OCI-LY7 (cell line): ENCODE measurements at regions not wholly inside any gene's neighbourhood (a gene's known extent, or its start where the extent isn't known, plus 50 kb on each side); places are given as distances from the start of the nearest gene placed in this dataset.

Experiments used
- BruUV-seq: library from RNA; stranded (reverse); fragments of 400-500 nt; replicated peaks from 2 replicates; lab custom pipeline; 2021; lab: Mats Ljungman, UMichigan
- CTCF ChIA-PET: fragments of 300-600 bp; sonication (Branson Sonifier 250); formaldehyde crosslinking; loops from one replicate; lab custom pipeline; 2022; ENCODE audit warnings: antibody characterized with exemption; ENCODE audit not compliant: unreplicated experiment; lab: Charles Lee
- POLR2A ChIA-PET: fragments of 300-600 bp; sonication (Branson Sonifier 250); formaldehyde crosslinking; loops from one replicate; lab custom pipeline; 2022; ENCODE audit warnings: antibody characterized with exemption; lab: Charles Lee
- DNase-seq: peaks from one replicate; pipeline ENCODE4 v3.0.0-alpha.2; 2015; ENCODE audit warnings: low spot score
- H2AFZ ChIP-seq: fragments of 200-600 bp; sonication (generic), shearing (Covaris generic); 2 replicates; pipeline ENCODE4 v1.6.1; 2014; ENCODE audit warnings: mild to moderate bottlenecking, antibody characterized with exemption, low read length, moderate library complexity
- H3K27ac ChIP-seq: fragments of 200-600 bp; sonication (generic); 2 replicates; pipeline ENCODE4 v1.5.1; 2014; ENCODE audit warnings: mixed run types, low read depth, mild to moderate bottlenecking, moderate library complexity, low read length, inconsistent platforms; ENCODE audit not compliant: poor library complexity, severe bottlenecking
- H3K36me3 ChIP-seq: fragments of 200-600 bp; sonication (generic); 2 replicates; pipeline ENCODE4 v1.6.1; 2014; ENCODE audit warnings: mild to moderate bottlenecking, antibody characterized with exemption, low read length, moderate library complexity, mixed read lengths; ENCODE audit not compliant: insufficient read depth
- H3K4me1 ChIP-seq: fragments of 200-600 bp; sonication (generic); 2 replicates; pipeline ENCODE4 v1.5.1; 2014; ENCODE audit warnings: mild to moderate bottlenecking, low read length; ENCODE audit not compliant: insufficient read depth, poor library complexity, severe bottlenecking
- H3K4me2 ChIP-seq: fragments of 200-600 bp; sonication (generic); 2 replicates; pipeline ENCODE4 v1.6.1; 2014; ENCODE audit warnings: mild to moderate bottlenecking, low read length
- H3K4me3 ChIP-seq: fragments of 200-600 bp; sonication (generic); 2 replicates; pipeline ENCODE4 v1.5.1; 2014; ENCODE audit warnings: mild to moderate bottlenecking, low read depth, low read length; ENCODE audit not compliant: poor library complexity, severe bottlenecking
- H3K79me2 ChIP-seq: fragments of 200-600 bp; sonication (generic); 2 replicates; pipeline ENCODE4 v1.6.1; 2016; ENCODE audit warnings: low read depth, mild to moderate bottlenecking, low read length, moderate library complexity, mixed read lengths; ENCODE audit not compliant: insufficient read depth
- H3K9me2 ChIP-seq: fragments of 200-600 bp; sonication (generic); 2 replicates; pipeline ENCODE4 v1.6.1; 2016; ENCODE audit warnings: mild to moderate bottlenecking, low read length, mixed read lengths; ENCODE audit not compliant: insufficient read depth
- H3K9me3 ChIP-seq: fragments of 200-600 bp; sonication (generic); 2 replicates; pipeline ENCODE4 v1.6.1; 2014; ENCODE audit warnings: mild to moderate bottlenecking, mixed run types, low read length, mixed read lengths
- H4K20me1 ChIP-seq: fragments of 200-600 bp; sonication (generic); 2 replicates; pipeline ENCODE4 v1.6.1; 2014; ENCODE audit warnings: mild to moderate bottlenecking, antibody characterized with exemption, low read length, moderate library complexity, mixed read lengths; ENCODE audit not compliant: insufficient read depth
- CTCF ChIP-seq: fragments of 200-600 bp; sonication (generic); conservative IDR thresholded peaks from 2 replicates; pipeline ENCODE4 v1.5.1; 2014; ENCODE audit warnings: mild to moderate bottlenecking, antibody characterized with exemption, low read length, moderate library complexity, mixed read lengths
- EZH2phosphoT487 ChIP-seq: fragments of 200-600 bp; sonication (generic); IDR thresholded peaks from 2 replicates; pipeline ENCODE4 v1.6.1; 2018; ENCODE audit warnings: low read depth, borderline replicate concordance, mild to moderate bottlenecking, mixed run types, antibody characterized with exemption, low read length, moderate library complexity, mixed read lengths
- intact Hi-C: fragments of 100-400 bp; cut with micrococcal nuclease; formaldehyde crosslinking; loops from one replicate; pipeline ENCODE4 v1.10.0; 2022; ENCODE audit not compliant: unreplicated experiment

- POLR2A ChIA-PET: no interaction called here
Measured at GRCh38 chr6:102820098-102820497, 1426.6 kb downstream of the GRIK2 start.

GRCh38 chr6:102815207-102815606 is 1421.7 kb downstream of the GRIK2 start:
- intact Hi-C loops: no loop called here
- no peak overlapping the region for H3K4me2 ChIP-seq
- TF ChIP-seq CTCF: no peak
- TF ChIP-seq EZH2phosphoT487: no peak
- H3K4me3 ChIP-seq: no peak overlapping the region
- POLR2A ChIA-PET: no interaction called here
- H3K79me2 ChIP-seq: no peaks in the 10 kb centered on the region
- H3K9me2 ChIP-seq: no peaks in the 10 kb centered on the region
- H3K4me1 ChIP-seq: no peaks in the 10 kb centered on the region
- CTCF ChIA-PET: no interaction called here
- no peaks in the 10 kb centered on the region for H4K20me1 ChIP-seq
- DNase-seq: no peak
- no peak overlapping the region for H3K27ac ChIP-seq
- no peak overlapping the region for H2AFZ ChIP-seq
- no peaks in the 10 kb centered on the region for H3K36me3 ChIP-seq
- H3K9me3 ChIP-seq: no peaks in the 10 kb centered on the region
- BruUV-seq: no TSS peak

More at GRCh38 chr6:102820098-102820497, 1426.6 kb downstream of the GRIK2 start:
- Histone ChIP-seq H3K4me3 (no peak overlapping the region), H3K36me3 (no peaks in the 10 kb centered on the region), H3K27ac (no peak overlapping the region), H3K9me2 (no peaks in the 10 kb centered on the region), H4K20me1 (no peaks in the 10 kb centered on the region), H3K4me2 (no peak overlapping the region), H3K79me2 (no peaks in the 10 kb centered on the region), H3K4me1 (no peaks in the 10 kb centered on the region), H3K9me3 (no peaks in the 10 kb centered on the region), H2AFZ (no peak overlapping the region)
- CTCF ChIA-PET: no interaction called here
- BruUV-seq: no TSS peak
- TF ChIP-seq EZH2phosphoT487: no peak
- TF ChIP-seq CTCF: no peak
- DNase-seq: no peak
- intact Hi-C loops: no loop called here

GRCh38 chr6:102813489-102814275 is 1420.2 kb downstream of the GRIK2 start:
- no peak overlapping the region for H3K27ac ChIP-seq
- CTCF ChIA-PET: no interaction called here
- no peaks in the 10 kb centered on the region for H3K9me3 ChIP-seq
- DNase-seq: no peak
- H3K9me2 ChIP-seq: no peaks in the 10 kb centered on the region
- H2AFZ ChIP-seq: no peak overlapping the region
- H4K20me1 ChIP-seq: no peaks in the 10 kb centered on the region
- POLR2A ChIA-PET: interaction anchor here (0.5 kb wide), 1 partner anchor 378 kb away, joined by 3 read pairs; no protein-coding TSS in a partner anchor
- H3K36me3 ChIP-seq: no peaks in the 10 kb centered on the region
- no peaks in the 10 kb centered on the region for H3K79me2 ChIP-seq
- no peak overlapping the region for H3K4me2 ChIP-seq
- no peak overlapping the region for H3K4me3 ChIP-seq
- H3K4me1 ChIP-seq: no peaks in the 10 kb centered on the region
- intact Hi-C loops: no loop called here
- BruUV-seq: no TSS peak
- no peak for TF ChIP-seq CTCF
- no peak for TF ChIP-seq EZH2phosphoT487
